GM19395 (cell line): ENCODE measurements at regions not wholly inside any gene's neighbourhood (a gene's known extent, or its start where the extent isn't known, plus 50 kb on each side); places are given as distances from the start of the nearest gene placed in this dataset.

Experiments used
- ATAC-seq: cut with Tn5 transposase; IDR thresholded peaks from one replicate; pipeline ENCODE4 v1.9.1; 2021; ENCODE audit warnings: mild to moderate bottlenecking, moderate library complexity; ENCODE audit not compliant: unreplicated experiment

GRCh38 chr3:30201715-30202114, 404.7 kb upstream of the TGFBR2 start:
- no peak for ATAC-seq

- ATAC-seq: no peak
These were observed 403.1 kb upstream of the TGFBR2 start for GRCh38 chr3:30203301-30203700.

- ATAC-seq: no peak
These were observed 402.3 kb upstream of the TGFBR2 start for GRCh38 chr3:30204126-30204525.

DNA sequence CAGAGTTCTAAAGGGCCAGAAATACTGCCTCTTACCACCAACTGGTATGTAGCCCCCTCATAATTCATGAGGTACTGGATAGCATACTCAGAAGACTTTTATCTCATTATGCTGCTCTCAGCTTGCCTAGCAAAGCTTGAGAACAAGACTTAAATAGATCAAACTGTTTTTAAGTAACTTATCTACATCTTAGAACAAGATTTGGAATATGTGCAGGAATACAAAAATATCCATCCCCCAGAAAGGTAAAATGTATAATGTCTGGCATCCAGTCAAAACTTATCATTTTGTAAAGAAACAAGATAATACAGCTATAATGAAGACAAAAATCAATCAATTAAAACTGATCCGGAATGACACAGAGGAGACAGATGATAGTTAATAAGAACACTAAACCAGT, 400.4 kb upstream of the TGFBR2 start:
- ATAC-seq: no peak

DNA sequence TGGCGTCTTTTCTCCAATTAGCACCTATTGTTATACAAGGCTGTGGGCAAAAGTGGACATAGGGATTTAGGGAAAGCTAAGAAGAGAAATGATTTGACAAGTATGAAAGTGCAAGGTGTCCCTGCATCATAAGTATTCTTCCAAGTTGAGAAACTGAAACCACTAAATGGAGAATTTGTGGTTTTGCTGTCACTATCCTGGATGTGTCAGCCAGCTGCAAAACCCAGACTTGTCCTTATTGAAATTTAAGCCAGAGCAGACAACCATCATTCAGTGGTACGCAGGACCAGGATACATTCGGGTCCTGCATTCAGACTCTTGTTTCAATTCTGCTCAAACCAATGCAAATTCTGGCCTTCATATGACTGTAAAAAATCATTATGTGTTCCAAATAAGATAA, 384.8 kb upstream of the TGFBR2 start:
- no peak for ATAC-seq

DNA sequence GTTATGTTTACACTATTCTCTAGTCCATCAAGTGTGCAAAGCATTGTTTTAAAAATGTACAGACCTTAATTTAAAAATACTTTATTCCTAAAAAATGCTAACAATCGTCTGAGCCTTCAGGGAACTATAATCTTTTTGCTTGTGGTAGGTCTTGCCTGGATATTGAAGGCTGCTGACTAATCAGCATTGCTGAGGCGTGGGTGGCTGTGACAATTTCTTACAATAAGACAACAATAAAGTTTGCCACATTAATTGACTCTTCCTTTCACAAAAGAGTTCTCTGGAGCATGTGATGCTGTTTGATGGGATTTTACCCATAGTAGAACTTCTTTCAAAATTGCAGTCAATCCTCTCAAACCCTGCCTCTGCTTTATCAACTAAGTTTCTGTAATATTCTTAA, 384.0 kb upstream of the TGFBR2 start:
- no peak for ATAC-seq

DNA sequence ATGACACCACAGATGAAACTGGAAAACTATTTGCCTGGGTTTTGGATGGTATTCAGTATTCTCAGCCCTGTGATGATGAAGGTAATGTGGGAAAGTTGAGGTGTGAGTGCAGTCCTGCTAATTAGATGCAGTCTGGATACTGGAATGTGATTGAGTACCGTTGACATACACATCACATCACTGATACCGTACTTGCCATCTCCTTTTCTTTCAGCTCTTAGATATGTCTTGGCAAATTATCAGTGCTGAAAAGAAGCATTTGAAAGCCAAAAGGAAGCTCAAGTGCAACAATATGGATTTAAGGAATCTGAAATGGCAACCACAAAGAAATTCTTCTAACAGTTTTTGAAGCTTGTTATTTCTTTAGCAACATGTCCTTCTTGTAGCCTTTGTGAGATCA, 381.4 kb upstream of the TGFBR2 start:
- no peak for ATAC-seq

DNA sequence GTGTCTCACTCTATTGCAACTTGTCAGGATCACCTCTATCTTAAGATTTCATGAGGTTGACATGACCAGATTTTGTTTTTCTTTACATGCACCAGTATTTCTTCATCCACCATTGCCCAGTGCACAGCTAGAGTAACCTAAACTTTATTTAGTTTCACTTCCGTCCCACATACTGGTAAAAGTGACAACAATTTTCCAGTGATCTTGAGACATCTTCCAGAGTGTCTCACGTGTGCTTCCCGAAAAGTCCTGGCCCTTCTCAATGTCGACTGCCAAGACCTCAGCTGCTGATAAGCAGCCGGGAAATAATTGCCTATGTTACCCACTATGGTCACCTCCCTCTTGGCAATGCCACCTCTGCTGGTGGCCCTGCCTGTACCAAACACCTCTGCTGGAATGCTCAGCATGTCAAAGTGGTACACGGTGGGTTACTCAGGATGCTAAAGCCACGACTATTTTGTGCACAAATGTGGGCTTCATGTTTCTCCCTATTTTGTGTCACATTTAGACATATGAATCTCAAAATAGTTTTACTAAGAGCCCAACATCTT, 379.7 kb upstream of the TGFBR2 start:
- ATAC-seq: no peak

DNA sequence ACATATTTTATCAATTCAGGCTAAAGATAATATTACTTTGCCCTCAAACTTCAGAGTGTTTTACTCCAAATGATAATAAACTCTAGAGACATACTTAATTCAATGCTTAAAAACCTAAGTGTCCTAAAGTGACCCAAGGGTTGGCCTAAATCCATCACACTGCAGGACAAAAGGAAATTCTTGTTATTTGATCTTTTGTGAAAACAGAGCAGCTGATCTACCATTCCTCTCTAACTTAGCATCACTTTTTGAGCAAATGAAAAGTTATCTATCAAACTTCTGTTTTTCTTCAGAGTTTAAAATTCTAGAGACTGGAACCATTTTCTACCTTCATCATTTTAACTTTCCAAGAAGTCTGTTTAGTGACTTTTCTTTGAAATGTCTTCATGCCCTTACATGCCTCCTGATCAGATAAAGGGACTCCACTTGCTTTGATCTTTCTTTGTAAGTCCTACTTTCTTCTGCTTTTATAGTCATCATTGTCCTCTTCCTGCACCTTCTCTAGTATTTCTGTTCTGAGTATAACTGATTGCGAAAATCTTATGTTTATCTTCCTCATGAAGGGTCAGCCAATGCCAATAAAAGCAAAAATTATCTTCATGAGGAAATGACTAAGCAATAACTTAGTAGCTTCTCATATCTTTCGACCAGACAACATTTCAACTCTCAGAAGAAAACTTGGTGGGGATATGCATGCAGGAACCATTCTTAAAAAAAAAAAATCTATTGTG, 378.7 kb upstream of the TGFBR2 start:
- no peak for ATAC-seq

DNA sequence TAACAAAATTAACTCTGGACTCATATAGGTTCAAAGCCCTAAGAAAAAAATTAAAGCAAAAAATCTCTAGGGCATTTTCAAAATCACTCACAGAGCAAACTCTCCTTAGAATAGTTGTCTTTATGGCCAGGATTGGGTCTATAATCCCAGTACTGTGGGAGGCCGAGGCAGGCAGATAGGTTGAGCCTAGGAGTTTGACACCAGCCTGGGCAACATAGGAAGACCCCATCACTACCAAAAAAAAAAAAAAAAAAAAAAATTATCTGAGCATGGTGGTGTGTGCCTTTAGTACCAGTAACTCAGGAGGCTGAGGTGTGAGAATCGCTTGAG, 378.1 kb upstream of the TGFBR2 start:
- ATAC-seq: no peak

GRCh38 chr3:30231277-30232141, 374.9 kb upstream of the TGFBR2 start:
- ATAC-seq: no peak

DNA sequence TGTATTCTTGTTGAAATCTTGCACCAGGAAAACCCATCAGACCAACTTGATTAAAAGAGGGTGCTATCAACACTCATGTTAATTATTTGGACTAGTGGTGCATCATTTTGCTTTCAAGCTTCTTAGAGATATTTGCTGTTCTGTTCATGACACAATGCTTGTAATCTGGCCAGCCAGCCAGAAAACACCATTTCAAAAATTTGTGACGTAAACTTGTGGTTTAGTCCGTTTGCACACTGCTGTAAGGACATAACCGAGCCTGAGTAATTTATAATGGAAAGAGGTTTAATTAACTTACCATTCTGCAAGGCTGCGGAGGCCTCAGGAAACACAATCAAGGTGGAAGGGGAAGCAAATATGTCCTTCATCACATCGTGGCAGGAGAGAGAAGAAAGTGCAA, 374.3 kb upstream of the TGFBR2 start:
- ATAC-seq: no peak

DNA sequence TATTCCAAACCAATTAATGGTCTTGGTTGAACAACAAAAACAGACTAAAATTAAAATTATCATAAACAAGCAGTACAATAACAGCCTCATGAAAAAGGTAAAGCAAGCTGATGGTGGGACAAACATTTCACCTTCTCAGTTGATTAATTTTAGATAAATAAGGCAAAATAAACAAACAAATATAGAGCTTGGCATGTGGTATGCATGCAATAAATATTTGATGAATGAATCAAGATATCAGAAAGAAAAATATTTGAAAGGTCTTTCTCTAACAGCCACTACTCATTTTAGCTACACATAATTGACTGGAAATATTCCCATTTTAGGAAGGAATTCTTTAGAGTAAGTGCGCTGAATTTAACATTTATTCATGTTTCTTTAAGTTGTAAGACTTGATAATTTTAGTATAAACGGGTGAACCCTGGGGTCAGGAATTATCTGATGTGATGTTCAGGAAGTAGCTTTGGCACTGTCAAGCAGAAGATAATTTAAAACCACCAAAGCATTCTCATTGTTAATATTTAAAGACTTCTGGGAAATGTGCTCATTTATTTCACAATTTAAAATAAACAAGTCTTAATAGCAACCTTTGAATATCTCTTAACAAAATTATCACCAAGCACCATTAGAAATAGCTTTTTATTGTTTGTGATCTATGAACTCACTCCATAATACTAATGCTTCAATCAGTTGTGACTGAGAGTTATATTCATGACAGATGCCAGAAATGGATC, 372.3 kb upstream of the TGFBR2 start:
- ATAC-seq: no peak

GRCh38 chr3:30236011-30236410, 370.4 kb upstream of the TGFBR2 start:
- no peak for ATAC-seq

DNA sequence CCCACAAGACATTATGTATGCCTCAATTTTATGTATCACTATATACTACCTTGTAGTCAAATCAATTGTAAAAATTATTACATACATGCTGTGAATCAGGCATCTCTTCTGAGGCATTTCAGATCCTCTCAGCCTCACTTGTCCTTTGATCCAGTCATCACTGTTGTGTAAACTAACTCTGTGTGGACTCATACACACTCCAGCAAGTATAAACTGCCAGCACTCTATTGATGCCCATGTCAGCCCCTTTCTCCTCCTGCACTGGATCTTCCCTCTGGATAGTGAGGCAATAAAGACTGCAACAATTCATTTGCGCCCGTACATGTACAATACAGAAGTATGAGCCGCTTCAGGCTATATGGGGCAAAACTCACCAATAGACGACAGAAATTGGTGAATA, 364.7 kb upstream of the TGFBR2 start:
- ATAC-seq: no peak

DNA sequence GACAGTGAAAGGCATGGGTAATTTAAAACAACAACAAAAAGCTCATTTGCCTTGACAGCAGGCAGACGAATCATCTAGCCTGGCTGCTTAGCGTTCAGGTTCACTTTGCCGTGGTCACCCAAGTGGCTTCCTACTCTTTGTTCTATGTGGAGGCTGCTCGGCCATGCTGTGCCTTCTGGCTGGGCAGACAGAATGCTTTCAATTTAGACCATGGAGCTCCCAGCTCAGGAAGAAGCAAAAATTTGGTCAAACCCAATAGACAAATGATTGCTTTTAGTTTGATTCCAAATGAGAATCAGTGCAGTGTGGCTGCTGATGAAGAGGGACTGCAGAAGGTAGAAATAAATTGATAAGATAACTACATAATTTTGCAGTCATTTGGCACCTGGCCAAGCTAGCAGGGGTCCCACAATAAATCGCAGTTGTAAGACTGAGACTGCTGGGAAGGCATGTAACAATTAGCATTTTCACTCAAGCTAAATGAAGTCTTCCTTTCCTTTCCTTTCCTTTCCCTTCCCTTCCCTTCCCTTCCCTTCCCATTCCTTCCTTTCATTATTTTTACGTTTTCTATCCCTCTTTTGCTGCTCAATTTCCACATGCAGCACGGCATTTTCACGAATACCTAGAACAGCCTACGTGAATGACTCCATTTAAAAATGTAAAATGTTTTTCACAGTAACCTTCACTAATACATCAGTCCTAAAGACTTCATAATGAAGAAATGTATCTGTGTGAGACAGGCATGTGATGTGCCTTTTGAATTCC, 360.4 kb upstream of the TGFBR2 start:
- no peak for ATAC-seq

GRCh38 chr3:30248423-30248822, 358.0 kb upstream of the TGFBR2 start:
- ATAC-seq: peak; percentile 97

- no peak for ATAC-seq
These were observed 353.9 kb upstream of the TGFBR2 start for GRCh38 chr3:30252474-30252873.

GRCh38 chr3:30253832-30254231, 352.6 kb upstream of the TGFBR2 start:
- ATAC-seq: no peak

DNA sequence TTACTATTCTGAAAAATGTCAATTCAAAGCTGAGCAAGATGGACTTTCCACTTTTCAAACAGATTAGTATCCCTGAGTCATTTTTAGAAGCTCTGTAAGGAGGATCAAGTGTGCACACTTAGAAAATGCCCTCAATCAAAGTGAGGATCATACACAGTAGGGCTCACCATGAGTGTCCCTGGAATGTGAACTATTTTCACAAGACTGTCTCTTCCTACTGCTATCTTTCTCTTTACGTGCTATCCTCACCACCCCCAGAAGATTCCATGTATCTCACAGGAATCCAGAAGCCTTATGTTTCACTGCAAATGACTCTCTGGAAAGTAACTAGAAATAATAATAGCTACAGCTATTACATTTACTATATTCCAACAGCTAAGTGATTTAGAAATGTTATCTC, 349.9 kb upstream of the TGFBR2 start:
- no peak for ATAC-seq
